HG03432 (cell line): ENCODE measurements at regions not wholly inside any gene's neighbourhood (a gene's known extent, or its start where the extent isn't known, plus 50 kb on each side); places are given as distances from the start of the nearest gene placed in this dataset.

Experiments used
- ATAC-seq: cut with Tn5 transposase; IDR thresholded peaks from one replicate; pipeline ENCODE4 v1.9.1; 2021; ENCODE audit warnings: mild to moderate bottlenecking, moderate library complexity; ENCODE audit not compliant: unreplicated experiment

- ATAC-seq: no peak
These were observed 152.0 kb downstream of the CHRM3 start for GRCh38 chr1:239538239-239538988.

- no peak for ATAC-seq
These were observed 152.7 kb downstream of the CHRM3 start for GRCh38 chr1:239539051-239539450.

GRCh38 chr1:239539812-239540211, 153.4 kb downstream of the CHRM3 start:
- ATAC-seq: no peak

GRCh38 chr1:239543873-239544272, 157.5 kb downstream of the CHRM3 start:
- no peak for ATAC-seq

GRCh38 chr1:239545466-239545865, 159.1 kb downstream of the CHRM3 start:
- no peak for ATAC-seq

- ATAC-seq: peak; percentile 55
These were observed 161.6 kb downstream of the CHRM3 start for GRCh38 chr1:239547987-239548386.

GRCh38 chr1:239550178-239550577, 163.8 kb downstream of the CHRM3 start:
- ATAC-seq: no peak

GRCh38 chr1:239555350-239555749, 169.0 kb downstream of the CHRM3 start:
- ATAC-seq: no peak

GRCh38 chr1:239558559-239558958, 172.2 kb downstream of the CHRM3 start:
- ATAC-seq: no peak

- ATAC-seq: no peak
These were observed 172.6 kb downstream of the CHRM3 start for GRCh38 chr1:239558991-239559390.

- ATAC-seq: no peak
These were observed 174.6 kb downstream of the CHRM3 start for GRCh38 chr1:239560921-239561320.

- ATAC-seq: no peak
These were observed 175.7 kb downstream of the CHRM3 start for GRCh38 chr1:239562095-239562494.

- ATAC-seq: no peak
These were observed 177.3 kb downstream of the CHRM3 start for GRCh38 chr1:239563681-239564080.

GRCh38 chr1:239566074-239566473, 179.7 kb downstream of the CHRM3 start:
- ATAC-seq: no peak

GRCh38 chr1:239570878-239571277, 184.5 kb downstream of the CHRM3 start:
- ATAC-seq: no peak

GRCh38 chr1:239572183-239572582, 185.8 kb downstream of the CHRM3 start:
- ATAC-seq: no peak

GRCh38 chr1:239574112-239574511, 187.7 kb downstream of the CHRM3 start:
- ATAC-seq: no peak

- ATAC-seq: no peak
These were observed 188.7 kb downstream of the CHRM3 start for GRCh38 chr1:239575113-239575512.

GRCh38 chr1:239583536-239583935, 197.2 kb downstream of the CHRM3 start:
- no peak for ATAC-seq

- no peak for ATAC-seq
These were observed 199.8 kb downstream of the CHRM3 start for GRCh38 chr1:239586128-239586527.

GRCh38 chr1:239587066-239587465, 200.7 kb downstream of the CHRM3 start:
- no peak for ATAC-seq

- ATAC-seq: no peak
These were observed 201.4 kb downstream of the CHRM3 start for GRCh38 chr1:239587574-239588369.
